HEK293T (cell line): ENCODE measurements at regions not wholly inside any gene's neighbourhood (a gene's known extent, or its start where the extent isn't known, plus 50 kb on each side); places are given as distances from the start of the nearest gene placed in this dataset.

ENCODE experiments used
- CTBP1 ChIP-seq: fragments of 450-650 bp; IDR thresholded peaks from 2 replicates; pipeline ENCODE4 v1.6.1; 2016; ENCODE audit warnings: borderline replicate concordance
- HDGF ChIP-seq: fragments of 450-650 bp; IDR thresholded peaks from 2 replicates; pipeline ENCODE4 v1.6.1; 2017; ENCODE audit warnings: antibody characterized with exemption, borderline replicate concordance
- SP1 ChIP-seq: fragments of 450-650 bp; IDR thresholded peaks from 2 replicates; pipeline ENCODE4 v1.6.1; 2017
- SUZ12 ChIP-seq: fragments of 450-650 bp; IDR thresholded peaks from 2 replicates; pipeline ENCODE4 v1.6.1; 2016; ENCODE audit warnings: mild to moderate bottlenecking

DNA sequence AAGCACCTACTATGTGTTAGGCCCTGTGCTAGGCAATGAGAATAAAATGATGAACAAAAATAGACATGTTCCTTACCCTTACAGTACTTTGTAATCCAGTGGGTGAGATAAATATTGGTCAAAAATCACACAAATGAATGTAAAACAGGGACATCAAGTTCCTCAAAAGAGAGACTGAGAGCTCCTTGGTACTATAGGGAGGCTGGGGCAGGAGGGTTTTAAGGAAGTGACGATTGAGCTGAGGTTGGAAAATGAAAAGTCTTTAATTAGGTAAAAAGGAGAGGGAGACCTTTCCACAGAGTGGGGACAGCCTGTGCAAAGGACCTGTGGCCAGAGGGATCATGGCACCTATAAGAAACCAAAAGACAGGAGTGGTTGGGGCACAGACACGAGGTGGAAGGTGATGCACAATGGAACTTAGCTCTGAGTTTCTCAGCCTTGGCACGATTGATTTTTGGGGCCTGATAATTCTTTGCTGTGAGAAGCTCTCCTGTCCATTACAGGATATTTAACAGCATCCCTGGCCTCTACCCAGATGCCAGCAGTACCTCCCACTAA, 140.3 kb downstream of the CEP57L1 start:
- no peak for TF ChIP-seq HDGF
- TF ChIP-seq SP1, result no peak
- no peak for TF ChIP-seq CTBP1
- TF ChIP-seq SUZ12, result no peak
